CD4-positive, alpha-beta T cell treated with Interleukin-4 for 1 hour (primary cell): ENCODE measurements at regions not wholly inside any gene's neighbourhood (a gene's known extent, or its start where the extent isn't known, plus 50 kb on each side); places are given as distances from the start of the nearest gene placed in this dataset.
"Not testable (repeated sequence)": the region's sequence is repeated elsewhere in the genome, so short reads cannot be mapped to it uniquely, and the experiment has no call there.

Experiments
- DNase-seq, 2 donors: peaks; one replicate each; pipeline ENCODE4 v3.0.0-alpha.2; 2020 to 2022

GRCh38 chr6:144479991-144480390, 194.9 kb downstream of the UTRN start:
- no peak for DNase-seq

GRCh38 chr6:144480473-144480872, 195.3 kb downstream of the UTRN start:
- DNase-seq, result no peak

GRCh38 chr6:144481527-144481926, 196.4 kb downstream of the UTRN start:
- peak in 1 of 2 donors; percentile 8 for DNase-seq

GRCh38 chr6:144482142-144482541, 197.0 kb downstream of the UTRN start:
- DNase-seq, result peak; percentile 73 to 74

GRCh38 chr6:144485531-144485930, 200.4 kb downstream of the UTRN start:
- no peak for DNase-seq

- no peak for DNase-seq
Measured at GRCh38 chr6:144488590-144488989, 203.5 kb downstream of the UTRN start.

- no peak for DNase-seq
Measured at GRCh38 chr6:144493035-144493910, 208.1 kb downstream of the UTRN start.

- not testable (repeated sequence) for DNase-seq
Measured at GRCh38 chr6:144495076-144495475, 209.9 kb downstream of the UTRN start.

- no peak for DNase-seq
Measured at GRCh38 chr6:144497650-144498049, 212.5 kb downstream of the UTRN start.

GRCh38 chr6:144500892-144501291, 215.8 kb downstream of the UTRN start:
- DNase-seq, result no peak

GRCh38 chr6:144505214-144505613, 220.1 kb downstream of the UTRN start:
- DNase-seq, result not testable (repeated sequence)

GRCh38 chr6:144506051-144506450, 220.9 kb downstream of the UTRN start:
- not testable (repeated sequence) for DNase-seq

GRCh38 chr6:144507772-144508312, 222.7 kb downstream of the UTRN start:
- not testable (repeated sequence) for DNase-seq

- DNase-seq, result no peak
Measured at GRCh38 chr6:144510859-144511258, 225.7 kb downstream of the UTRN start.

- no peak for DNase-seq
Measured at GRCh38 chr6:144515761-144516160, 230.6 kb downstream of the UTRN start.

GRCh38 chr6:144519426-144519825, 234.3 kb downstream of the UTRN start:
- no peak for DNase-seq

GRCh38 chr6:144528743-144529425, 243.7 kb downstream of the UTRN start:
- no peak for DNase-seq

- DNase-seq, result no peak
Measured at GRCh38 chr6:144530118-144530517, 245.0 kb downstream of the UTRN start.

- not testable (repeated sequence) for DNase-seq
Measured at GRCh38 chr6:144532238-144532637, 247.1 kb downstream of the UTRN start.

GRCh38 chr6:144534180-144534579, 249.0 kb downstream of the UTRN start:
- no peak for DNase-seq

GRCh38 chr6:144535630-144536029, 250.5 kb downstream of the UTRN start:
- no peak for DNase-seq

- no peak for DNase-seq
Measured at GRCh38 chr6:144536079-144536478, 250.9 kb downstream of the UTRN start.

- DNase-seq, result no peak
Measured at GRCh38 chr6:144543006-144543871, 258.1 kb downstream of the UTRN start.
